ENCODE measurements at regions not wholly inside any gene's neighbourhood (a gene's known extent, or its start where the extent isn't known, plus 50 kb on each side); places are given as distances from the start of the nearest gene placed in this dataset.

GRCh38 chr11:116467823-116468222 is 305.0 kb downstream of the BUD13 start:
- no peak for DNase-seq

- no peak for DNase-seq
Observed at GRCh38 chr11:116466801-116467200, 306.0 kb downstream of the BUD13 start.

- no peak for DNase-seq
Observed at GRCh38 chr11:116466191-116466590, 306.6 kb downstream of the BUD13 start.

GRCh38 chr11:116465056-116465455 is 307.7 kb downstream of the BUD13 start:
- no peak for DNase-seq

- DNase-seq: no peak
Observed at GRCh38 chr11:116461789-116462188, 311.0 kb downstream of the BUD13 start.

- DNase-seq: no peak
Observed at GRCh38 chr11:116460156-116460920, 312.4 kb downstream of the BUD13 start.

GRCh38 chr11:116459185-116460045 is 313.4 kb downstream of the BUD13 start:
- no peak for DNase-seq

- no peak for DNase-seq
Observed at GRCh38 chr11:116458546-116458945, 314.2 kb downstream of the BUD13 start.

- DNase-seq: no peak
Observed at GRCh38 chr11:116457336-116458007, 315.3 kb downstream of the BUD13 start.

- no peak for DNase-seq
Observed at GRCh38 chr11:116454951-116455350, 317.8 kb downstream of the BUD13 start.

- no peak for DNase-seq
Observed at GRCh38 chr11:116454020-116454645, 318.7 kb downstream of the BUD13 start.

GRCh38 chr11:116452461-116452860 is 320.3 kb downstream of the BUD13 start:
- no peak for DNase-seq

GRCh38 chr11:116449522-116449921 is 323.3 kb downstream of the BUD13 start:
- no peak for DNase-seq

- no peak for DNase-seq
Observed at GRCh38 chr11:116446048-116446941, 326.5 kb downstream of the BUD13 start.

- DNase-seq: no peak
Observed at GRCh38 chr11:116445108-116446047, 327.4 kb downstream of the BUD13 start.

- no peak for DNase-seq
Observed at GRCh38 chr11:116442238-116442752, 330.5 kb downstream of the BUD13 start.

- DNase-seq: no peak
Observed at GRCh38 chr11:116439361-116439677, 333.5 kb downstream of the BUD13 start.

GRCh38 chr11:116438651-116439360 is 334.0 kb downstream of the BUD13 start:
- DNase-seq: no peak

- DNase-seq: no peak
Observed at GRCh38 chr11:116434986-116435385, 337.8 kb downstream of the BUD13 start.

GRCh38 chr11:116432301-116432700 is 340.5 kb downstream of the BUD13 start:
- no peak for DNase-seq
